Epidermal melanocyte (primary cell): ENCODE measurements at regions not wholly inside any gene's neighbourhood (a gene's known extent, or its start where the extent isn't known, plus 50 kb on each side); places are given as distances from the start of the nearest gene placed in this dataset.

ENCODE experiments used
- DNase-seq: peaks from one replicate; pipeline ENCODE4 v3.0.0; 2011; ENCODE audit warnings: low spot score; ENCODE audit not compliant: insufficient read length

- DNase-seq = no peak
Observed at GRCh38 chr13:26838821-26839220, 78.2 kb upstream of the GPR12 start.

GRCh38 chr13:26837997-26838396 is 77.4 kb upstream of the GPR12 start:
- no peak for DNase-seq

- DNase-seq = no peak
Observed at GRCh38 chr13:26837102-26837501, 76.5 kb upstream of the GPR12 start.

GRCh38 chr13:26836626-26837025 is 76.0 kb upstream of the GPR12 start:
- DNase-seq = no peak

DNA sequence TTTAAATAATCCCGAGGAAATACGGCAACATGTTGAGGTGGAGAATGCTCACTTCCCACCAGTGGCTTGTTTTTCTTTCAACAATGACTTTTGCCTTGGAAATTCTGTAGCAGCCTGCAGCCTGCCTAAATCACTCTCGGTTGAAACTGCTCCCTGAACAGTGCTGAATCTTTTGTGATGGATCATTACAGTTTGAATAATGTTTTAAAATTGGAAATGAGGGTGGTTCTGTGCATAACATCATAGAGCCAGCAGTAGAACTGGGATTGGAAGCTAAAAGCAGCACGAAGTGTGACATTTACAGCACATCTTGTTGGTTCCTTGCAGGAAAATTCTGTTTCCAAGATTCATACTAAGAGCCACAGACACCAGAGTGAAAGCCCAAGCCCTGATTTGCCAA is 74.1 kb upstream of the GPR12 start:
- no peak for DNase-seq

DNA sequence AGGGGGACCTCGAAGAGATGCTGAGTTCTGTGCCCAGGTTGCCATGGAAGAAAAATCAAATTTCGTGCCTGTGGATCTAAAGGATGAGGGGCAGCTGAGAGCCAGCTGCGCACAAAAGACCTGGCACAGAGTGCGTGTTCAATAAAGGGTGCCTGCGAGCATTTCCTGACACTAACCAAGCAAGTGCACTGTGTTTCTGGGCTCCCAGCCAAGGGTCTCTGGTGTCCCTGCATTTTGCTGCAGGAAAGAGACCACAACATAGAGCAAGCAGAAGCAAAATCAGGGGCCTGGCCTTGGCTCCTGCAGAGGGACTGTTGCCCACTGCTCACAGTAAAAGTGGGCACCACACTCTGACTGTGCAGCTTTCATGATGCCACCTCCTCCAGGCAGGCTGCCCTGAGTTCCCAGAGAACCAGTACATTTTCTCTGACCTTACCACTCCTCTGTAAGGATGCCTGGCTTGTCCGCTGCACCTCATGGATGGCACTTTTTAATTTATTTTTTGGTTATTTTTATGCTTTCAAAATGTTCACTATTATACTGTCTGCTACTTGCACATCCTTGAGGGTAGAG is 70.8 kb upstream of the GPR12 start:
- no peak for DNase-seq

DNA sequence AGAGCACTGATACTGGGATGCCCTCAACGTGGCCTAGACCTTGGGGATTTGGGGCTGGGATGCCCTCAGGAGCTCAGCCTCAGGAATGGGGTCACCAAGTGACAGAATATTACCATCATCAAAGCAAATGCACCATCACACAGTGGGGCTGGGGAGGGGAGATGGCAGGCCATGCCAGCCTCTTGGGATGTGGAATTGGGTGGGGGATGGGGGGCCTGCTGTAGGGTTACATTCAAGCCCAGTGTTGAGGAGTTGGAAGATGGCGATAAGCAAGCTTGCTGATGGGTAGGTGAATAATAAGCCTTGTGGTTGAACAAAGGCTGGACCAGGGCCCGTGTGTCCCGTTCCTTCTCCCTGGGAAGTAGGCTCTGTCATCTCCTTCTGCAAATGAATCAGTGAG is 69.1 kb upstream of the GPR12 start:
- DNase-seq = no peak

DNA sequence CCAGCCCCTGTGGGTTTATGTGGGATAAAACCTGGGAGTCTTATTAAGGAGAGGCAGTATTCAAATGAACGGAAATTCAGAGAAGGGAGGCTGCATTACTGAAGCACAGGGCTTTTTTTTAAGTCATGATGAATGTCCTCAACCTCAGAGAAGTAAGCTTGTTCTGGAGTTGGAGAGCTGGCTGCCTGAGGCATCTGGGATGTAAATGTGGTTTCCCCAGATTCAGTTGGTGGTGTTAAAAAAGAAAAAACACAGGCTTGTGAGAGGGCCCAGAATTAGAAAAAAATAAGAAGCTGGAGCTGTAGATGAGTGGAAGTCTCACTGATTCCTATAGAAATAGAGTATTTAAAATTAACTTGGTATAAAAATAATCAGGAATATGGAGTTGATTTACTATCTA is 64.0 kb upstream of the GPR12 start:
- no peak for DNase-seq

GRCh38 chr13:26822146-26822545 is 61.6 kb upstream of the GPR12 start:
- DNase-seq = no peak

- DNase-seq = no peak
Observed at GRCh38 chr13:26821672-26822071, 61.1 kb upstream of the GPR12 start.

DNA sequence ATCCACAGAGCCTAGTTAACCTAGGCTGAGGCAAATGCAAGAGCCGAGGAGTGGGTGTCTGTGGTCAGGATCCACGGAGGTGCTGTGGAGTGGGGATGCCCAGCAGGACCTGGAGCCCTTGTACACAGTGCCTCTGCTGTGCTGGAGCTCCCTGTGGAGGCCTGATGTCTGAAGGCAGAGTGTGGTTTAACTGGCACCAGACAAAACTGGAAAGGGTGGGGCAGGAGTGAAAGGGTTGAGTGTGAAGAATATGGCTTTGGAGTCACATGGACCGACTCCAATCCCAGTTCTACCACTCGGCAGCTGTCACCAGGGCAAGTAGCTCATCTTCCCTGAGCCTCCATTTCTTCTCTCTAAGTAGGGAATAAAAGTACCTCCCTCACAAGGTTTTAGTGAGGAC is 60.3 kb upstream of the GPR12 start:
- no peak for DNase-seq

- DNase-seq = no peak
Observed at GRCh38 chr13:26819046-26819445, 58.5 kb upstream of the GPR12 start.

DNA sequence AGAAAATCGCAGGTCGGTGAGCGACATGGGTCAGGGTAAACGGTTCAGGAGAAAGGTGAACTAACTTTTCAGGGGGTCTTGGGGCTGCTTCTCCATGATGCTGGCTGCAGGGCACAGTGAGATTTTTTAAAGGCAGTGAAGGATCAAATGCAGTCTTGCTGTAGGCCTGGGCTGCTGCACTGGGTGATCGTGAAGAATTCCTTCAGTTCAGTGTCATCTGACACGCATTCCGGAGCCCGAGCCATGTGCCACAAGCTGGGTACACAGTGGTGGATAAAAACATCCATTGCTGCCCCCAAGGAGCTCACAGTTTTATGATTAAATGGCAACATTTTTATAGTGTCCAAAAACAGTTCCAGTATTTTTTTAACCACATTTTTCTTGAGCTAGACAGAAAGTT is 56.3 kb upstream of the GPR12 start:
- DNase-seq = no peak

- DNase-seq = no peak
Observed at GRCh38 chr13:26813980-26814348, 53.4 kb upstream of the GPR12 start.

DNA sequence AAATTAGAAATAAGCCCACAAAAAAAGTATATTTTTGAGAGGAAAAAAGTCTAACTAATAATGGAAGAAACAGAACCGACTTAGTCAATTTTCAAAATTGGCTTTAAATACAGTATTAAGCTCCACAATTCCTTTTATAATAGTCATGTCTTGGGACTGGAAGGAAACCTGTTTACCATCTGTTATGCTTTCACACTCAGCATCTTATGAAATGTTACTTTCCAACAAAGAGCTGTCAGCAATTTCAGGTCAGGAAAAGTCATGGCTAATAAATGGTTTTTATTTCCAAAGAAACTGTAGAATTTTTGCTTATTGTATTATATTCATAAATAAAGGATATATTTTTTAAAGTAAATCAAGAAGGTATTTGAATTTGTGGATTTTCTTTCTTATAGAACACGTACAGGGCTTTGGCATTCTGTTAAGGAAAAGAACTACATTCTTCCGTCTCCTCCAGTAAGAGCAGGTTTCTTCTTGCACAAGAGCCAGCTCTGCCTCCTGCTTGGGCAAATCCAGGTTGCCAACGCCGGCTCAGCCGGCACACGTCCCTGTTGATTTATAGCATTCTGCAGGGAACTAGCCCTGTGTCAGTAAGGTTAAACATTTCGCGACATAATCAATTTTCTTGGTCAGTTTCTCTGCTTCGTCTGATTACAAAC is 52.9 kb upstream of the GPR12 start:
- DNase-seq = no peak

- DNase-seq = no peak
Observed at GRCh38 chr13:26811581-26811980, 51.0 kb upstream of the GPR12 start.
